GM23338 (cell line): ENCODE measurements at regions not wholly inside any gene's neighbourhood (a gene's known extent, or its start where the extent isn't known, plus 50 kb on each side); places are given as distances from the start of the nearest gene placed in this dataset.

Experiments used
- ATAC-seq: fragments of 200-7000 bp; cut with Tn5 transposase; 3 replicates; pipeline ENCODE4 v1.9.1; 2020
- DNase-seq: peaks from one replicate; pipeline ENCODE4 v3.0.0-alpha.2; 2015; ENCODE audit warnings: low spot score
- H2AFZ ChIP-seq: fragments of 200-600 bp; sonication (generic); 2 replicates; pipeline ENCODE4 v1.8.0; 2016; ENCODE audit warnings: antibody characterized with exemption, mild to moderate bottlenecking, moderate library complexity
- H3F3A ChIP-seq: fragments of 200-600 bp; sonication (generic); replicated peaks from 2 replicates; pipeline ENCODE4 v1.8.0; 2017; ENCODE audit warnings: antibody characterized with exemption, mixed run types, low read depth
- H3K27ac ChIP-seq: fragments of 200-600 bp; sonication (generic); 2 replicates; pipeline ENCODE4 v1.6.1; 2016; ENCODE audit warnings: low read depth
- H3K27me3 ChIP-seq: fragments of 200-600 bp; sonication (generic); 2 replicates; pipeline ENCODE4 v1.8.0; 2016; ENCODE audit warnings: mild to moderate bottlenecking, mixed run types, moderate library complexity; ENCODE audit not compliant: insufficient read depth
- H3K36me3 ChIP-seq: fragments of 200-600 bp; sonication (generic); 2 replicates; pipeline ENCODE4 v1.8.0; 2016; ENCODE audit warnings: mild to moderate bottlenecking; ENCODE audit not compliant: insufficient read depth
- H3K4me1 ChIP-seq: fragments of 200-600 bp; sonication (generic); 2 replicates; pipeline ENCODE4 v1.8.0; 2016; ENCODE audit warnings: mild to moderate bottlenecking, moderate library complexity; ENCODE audit not compliant: insufficient read depth
- H3K4me2 ChIP-seq: fragments of 200-600 bp; sonication (generic); 2 replicates; pipeline ENCODE4 v1.7.1; 2017; ENCODE audit warnings: mixed run types
- H3K4me3 ChIP-seq: fragments of 200-600 bp; sonication (generic); 2 replicates; pipeline ENCODE4 v1.6.1; 2016; ENCODE audit warnings: mixed run types
- H3K79me2 ChIP-seq: fragments of 200-600 bp; sonication (generic); replicated peaks from 2 replicates; pipeline ENCODE4 v1.8.0; 2017; ENCODE audit warnings: mild to moderate bottlenecking; ENCODE audit not compliant: insufficient read depth
- H3K9me2 ChIP-seq: fragments of 200-600 bp; sonication (generic); 2 replicates; pipeline ENCODE4 v1.8.0; 2017; ENCODE audit not compliant: insufficient read depth
- H4K20me1 ChIP-seq: fragments of 200-600 bp; sonication (generic); replicated peaks from 2 replicates; pipeline ENCODE4 v1.8.0; 2017; ENCODE audit warnings: mild to moderate bottlenecking; ENCODE audit not compliant: insufficient read depth
- H3K27ac Mint-ChIP-seq: 2 replicates; pipeline ENCODE4 v1.8.0; 2020; ENCODE audit warnings: inconsistent platforms, mild to moderate bottlenecking, moderate library complexity, mixed read lengths
- H3K27me3 Mint-ChIP-seq: 3 replicates; pipeline ENCODE4 v1.8.0; 2022; ENCODE audit warnings: low read depth, mild to moderate bottlenecking, moderate library complexity, mixed read lengths, inconsistent platforms; ENCODE audit not compliant: insufficient read depth, poor library complexity
- H3K36me3 Mint-ChIP-seq: 3 replicates; pipeline ENCODE4 v1.8.0; 2021; ENCODE audit warnings: low read depth, mild to moderate bottlenecking, inconsistent platforms, moderate library complexity, mixed read lengths
- H3K4me1 Mint-ChIP-seq: 3 replicates; pipeline ENCODE4 v1.8.0; 2020; ENCODE audit warnings: mild to moderate bottlenecking, inconsistent platforms, mixed read lengths
- H3K4me3 Mint-ChIP-seq: 3 replicates; pipeline ENCODE4 v1.8.0; 2021; ENCODE audit warnings: moderate library complexity, mild to moderate bottlenecking, inconsistent platforms, mixed read lengths
- H3K9me3 Mint-ChIP-seq: 3 replicates; pipeline ENCODE4 v1.8.0; 2020; ENCODE audit warnings: moderate library complexity, mild to moderate bottlenecking, inconsistent platforms, mixed read lengths
- STAT1 ChIP-seq: IDR thresholded peaks from one replicate; pipeline ENCODE4 v1.6.1; 2016; ENCODE audit warnings: antibody characterized with exemption; ENCODE audit not compliant: unreplicated experiment
- ZNF114 ChIP-seq: fragments of 250-450 bp; sonication (Bioruptor Pico); IDR thresholded peaks from 2 replicates; pipeline ENCODE4 v1.5.0; 2020; ENCODE audit warnings: mild to moderate bottlenecking, moderate library complexity
- ZNF462 ChIP-seq: fragments of 250-450 bp; sonication (Bioruptor Pico); IDR thresholded peaks from 2 replicates; pipeline ENCODE4 v1.5.0; 2020; ENCODE audit warnings: mild to moderate bottlenecking, moderate library complexity

DNA sequence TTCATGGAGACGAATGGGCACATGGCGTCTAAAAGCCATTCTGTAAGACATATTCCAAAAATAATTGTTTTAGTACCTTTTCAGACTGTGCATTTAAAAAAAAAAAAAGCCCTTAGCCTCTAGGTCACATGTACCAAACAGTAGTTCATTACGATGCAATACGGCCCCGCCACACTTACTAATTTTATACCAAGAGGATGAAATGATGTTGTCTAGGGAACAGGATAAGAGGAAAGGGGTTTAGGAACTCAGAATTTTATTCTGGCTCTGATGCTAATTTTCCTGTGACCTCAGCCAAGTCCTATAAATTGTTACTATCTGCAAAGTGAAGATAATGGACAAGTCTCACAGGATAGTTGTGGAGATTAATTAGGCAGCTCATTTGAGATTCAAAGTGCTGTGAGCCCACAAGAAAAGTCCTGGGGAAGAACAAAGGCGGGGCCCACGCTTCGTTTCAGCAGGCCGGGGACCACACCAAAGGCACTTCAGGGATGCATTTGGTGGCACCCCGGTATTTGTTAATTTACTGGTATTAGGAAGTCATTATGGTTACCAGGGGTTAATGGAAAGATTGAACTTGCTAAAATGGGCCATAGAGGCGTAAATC is 511.1 kb downstream of the IRS2 start:
- H3K4me3 ChIP-seq: no peak overlapping the region
- Mint-ChIP-seq H3K36me3 (no peaks in the 10 kb centered on the region), H3K4me1 (peaks cover 41% of the 10 kb centered on the region), H3K4me3 (no peak overlapping the region), H3K27me3 (peaks cover 3% of the 10 kb centered on the region), H3K9me3 (no peaks in the 10 kb centered on the region), H3K27ac (no peak overlapping the region)
- no peak for DNase-seq
- H3K36me3 ChIP-seq: no peaks in the 10 kb centered on the region
- no peak overlapping the region for H3K4me2 ChIP-seq
- H4K20me1 ChIP-seq: no peaks in the 10 kb centered on the region
- no peak overlapping the region for H2AFZ ChIP-seq
- peaks cover 23% of the 10 kb centered on the region for H3K9me2 ChIP-seq
- peaks cover 26% of the 10 kb centered on the region for H3K4me1 ChIP-seq
- H3K27me3 ChIP-seq: no peaks in the 10 kb centered on the region
- TF ChIP-seq STAT1 (no peak), ZNF462 (no peak)
- 0 out of 2 replicates have a peak, but pooled peaks cover 3% of the 10 kb centered on the region for H3F3A ChIP-seq
- ATAC-seq: no peak
- no peaks in the 10 kb centered on the region for H3K79me2 ChIP-seq
- H3K27ac ChIP-seq: peak overlapping the region; percentile 82; the same call in 1 of the 2 replicates

- Mint-ChIP-seq H3K27me3 (peaks cover 3% of the 10 kb centered on the region), H3K4me3 (no peak overlapping the region), H3K9me3 (no peaks in the 10 kb centered on the region), H3K4me1 (peaks cover 41% of the 10 kb centered on the region), H3K27ac (peak overlapping the region; percentile 57), H3K36me3 (no peaks in the 10 kb centered on the region)
- H3K4me2 ChIP-seq: no peak overlapping the region
- H4K20me1 ChIP-seq: no peaks in the 10 kb centered on the region
- no peak overlapping the region for H2AFZ ChIP-seq
- 0 out of 2 replicates have a peak, but pooled peaks cover 3% of the 10 kb centered on the region for H3F3A ChIP-seq
- H3K36me3 ChIP-seq: no peaks in the 10 kb centered on the region
- no peaks in the 10 kb centered on the region for H3K27me3 ChIP-seq
- H3K4me1 ChIP-seq: peaks cover 26% of the 10 kb centered on the region
- DNase-seq: peak; percentile 90
- no peaks in the 10 kb centered on the region for H3K79me2 ChIP-seq
- peak overlapping the region; percentile 82 for H3K27ac ChIP-seq
- no peak overlapping the region for H3K4me3 ChIP-seq
- H3K9me2 ChIP-seq: peaks cover 21% of the 10 kb centered on the region
- peak; percentile 90 for ATAC-seq
- TF ChIP-seq ZNF114 (CRISPR knock-in tag) (peak; percentile 74; the same call in 1 of the 2 replicates), ZNF462 (peak; percentile 100)
Observed at GRCh38 chr13:109274188-109274821, 512.1 kb downstream of the IRS2 start.
